HL-60 (cell line): ENCODE measurements at regions not wholly inside any gene's neighbourhood (a gene's known extent, or its start where the extent isn't known, plus 50 kb on each side); places are given as distances from the start of the nearest gene placed in this dataset.

Experiments
- DNase-seq, 2 experiments: peaks; one replicate each; pipeline ENCODE4 v3.0.0-alpha.2; 2010 to 2020; ENCODE audit warnings: low read depth in 1 of 2, low spot score in 1 of 2
- H3K27ac ChIP-seq: fragments of 250-450 bp; sonication (Bioruptor Pico); replicated peaks from 2 replicates; pipeline ENCODE4 v1.5.1; 2020; ENCODE audit warnings: mild to moderate bottlenecking, moderate library complexity
- H3K27me3 ChIP-seq: fragments of 250-450 bp; sonication (Bioruptor Pico); 2 replicates; pipeline ENCODE4 v1.5.1; 2021; ENCODE audit warnings: mild to moderate bottlenecking, moderate library complexity; ENCODE audit not compliant: insufficient read depth, poor library complexity, severe bottlenecking
- H3K4me3 ChIP-seq: replicated peaks from 2 replicates; pipeline ENCODE4 v1.5.1; 2011; ENCODE audit warnings: mild to moderate bottlenecking, control low read depth, low read length; ENCODE audit not compliant: insufficient read depth
- GABPA ChIP-seq: IDR thresholded peaks from 2 replicates; pipeline ENCODE4 v1.6.1; 2012; ENCODE audit warnings: low read depth
- POLR2AphosphoS5 ChIP-seq: IDR thresholded peaks from 2 replicates; pipeline ENCODE4 v1.6.1; 2012; ENCODE audit warnings: low read depth
- SPI1 ChIP-seq: IDR thresholded peaks from 2 replicates; pipeline ENCODE4 v1.6.1; 2012; ENCODE audit warnings: low read depth, mild to moderate bottlenecking, borderline replicate concordance
- TF ChIP-seq, protein P1 (sequence below): IDR thresholded peaks from one replicate; pipeline ENCODE4 v1.5.1; 2011; ENCODE audit warnings: low read length, control low read depth, inconsistent platforms; ENCODE audit not compliant: insufficient read depth
- TF ChIP-seq, protein P2 (sequence below): IDR thresholded peaks from 2 replicates; pipeline ENCODE4 v1.6.1; 2012; ENCODE audit warnings: low read depth; ENCODE audit not compliant: insufficient replicate concordance

DNA sequence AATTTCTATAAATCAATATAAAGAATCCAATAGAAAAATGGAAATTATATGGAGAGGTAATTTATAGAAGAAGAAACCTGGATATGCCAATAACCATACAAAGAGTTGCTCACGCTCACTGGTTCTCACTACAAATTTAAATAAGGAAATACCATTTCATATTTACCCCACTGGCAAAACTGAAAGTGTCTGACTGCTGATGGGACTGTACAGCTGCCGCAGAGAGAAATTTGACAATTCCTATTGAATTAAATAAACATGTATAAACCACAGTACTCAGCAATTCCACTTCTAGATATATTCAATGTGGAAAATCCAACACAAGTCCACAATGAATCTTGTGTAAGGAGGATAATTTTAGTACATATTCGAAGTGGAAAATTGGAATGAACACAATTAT, 830.4 kb upstream of the GRAMD2B start:
- DNase-seq, result no peak
- TF ChIP-seq SPI1 (no peak), POLR2AphosphoS5 (no peak), GABPA (no peak)
- TF ChIP-seq, protein P1, sequence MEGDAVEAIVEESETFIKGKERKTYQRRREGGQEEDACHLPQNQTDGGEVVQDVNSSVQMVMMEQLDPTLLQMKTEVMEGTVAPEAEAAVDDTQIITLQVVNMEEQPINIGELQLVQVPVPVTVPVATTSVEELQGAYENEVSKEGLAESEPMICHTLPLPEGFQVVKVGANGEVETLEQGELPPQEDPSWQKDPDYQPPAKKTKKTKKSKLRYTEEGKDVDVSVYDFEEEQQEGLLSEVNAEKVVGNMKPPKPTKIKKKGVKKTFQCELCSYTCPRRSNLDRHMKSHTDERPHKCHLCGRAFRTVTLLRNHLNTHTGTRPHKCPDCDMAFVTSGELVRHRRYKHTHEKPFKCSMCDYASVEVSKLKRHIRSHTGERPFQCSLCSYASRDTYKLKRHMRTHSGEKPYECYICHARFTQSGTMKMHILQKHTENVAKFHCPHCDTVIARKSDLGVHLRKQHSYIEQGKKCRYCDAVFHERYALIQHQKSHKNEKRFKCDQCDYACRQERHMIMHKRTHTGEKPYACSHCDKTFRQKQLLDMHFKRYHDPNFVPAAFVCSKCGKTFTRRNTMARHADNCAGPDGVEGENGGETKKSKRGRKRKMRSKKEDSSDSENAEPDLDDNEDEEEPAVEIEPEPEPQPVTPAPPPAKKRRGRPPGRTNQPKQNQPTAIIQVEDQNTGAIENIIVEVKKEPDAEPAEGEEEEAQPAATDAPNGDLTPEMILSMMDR, result no peak
- TF ChIP-seq, protein P2, sequence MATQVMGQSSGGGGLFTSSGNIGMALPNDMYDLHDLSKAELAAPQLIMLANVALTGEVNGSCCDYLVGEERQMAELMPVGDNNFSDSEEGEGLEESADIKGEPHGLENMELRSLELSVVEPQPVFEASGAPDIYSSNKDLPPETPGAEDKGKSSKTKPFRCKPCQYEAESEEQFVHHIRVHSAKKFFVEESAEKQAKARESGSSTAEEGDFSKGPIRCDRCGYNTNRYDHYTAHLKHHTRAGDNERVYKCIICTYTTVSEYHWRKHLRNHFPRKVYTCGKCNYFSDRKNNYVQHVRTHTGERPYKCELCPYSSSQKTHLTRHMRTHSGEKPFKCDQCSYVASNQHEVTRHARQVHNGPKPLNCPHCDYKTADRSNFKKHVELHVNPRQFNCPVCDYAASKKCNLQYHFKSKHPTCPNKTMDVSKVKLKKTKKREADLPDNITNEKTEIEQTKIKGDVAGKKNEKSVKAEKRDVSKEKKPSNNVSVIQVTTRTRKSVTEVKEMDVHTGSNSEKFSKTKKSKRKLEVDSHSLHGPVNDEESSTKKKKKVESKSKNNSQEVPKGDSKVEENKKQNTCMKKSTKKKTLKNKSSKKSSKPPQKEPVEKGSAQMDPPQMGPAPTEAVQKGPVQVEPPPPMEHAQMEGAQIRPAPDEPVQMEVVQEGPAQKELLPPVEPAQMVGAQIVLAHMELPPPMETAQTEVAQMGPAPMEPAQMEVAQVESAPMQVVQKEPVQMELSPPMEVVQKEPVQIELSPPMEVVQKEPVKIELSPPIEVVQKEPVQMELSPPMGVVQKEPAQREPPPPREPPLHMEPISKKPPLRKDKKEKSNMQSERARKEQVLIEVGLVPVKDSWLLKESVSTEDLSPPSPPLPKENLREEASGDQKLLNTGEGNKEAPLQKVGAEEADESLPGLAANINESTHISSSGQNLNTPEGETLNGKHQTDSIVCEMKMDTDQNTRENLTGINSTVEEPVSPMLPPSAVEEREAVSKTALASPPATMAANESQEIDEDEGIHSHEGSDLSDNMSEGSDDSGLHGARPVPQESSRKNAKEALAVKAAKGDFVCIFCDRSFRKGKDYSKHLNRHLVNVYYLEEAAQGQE, result no peak
- H3K27me3 ChIP-seq, result no peaks in the 10 kb centered on the region
- no peak overlapping the region for H3K4me3 ChIP-seq
- H3K27ac ChIP-seq, result no peak overlapping the region

DNA sequence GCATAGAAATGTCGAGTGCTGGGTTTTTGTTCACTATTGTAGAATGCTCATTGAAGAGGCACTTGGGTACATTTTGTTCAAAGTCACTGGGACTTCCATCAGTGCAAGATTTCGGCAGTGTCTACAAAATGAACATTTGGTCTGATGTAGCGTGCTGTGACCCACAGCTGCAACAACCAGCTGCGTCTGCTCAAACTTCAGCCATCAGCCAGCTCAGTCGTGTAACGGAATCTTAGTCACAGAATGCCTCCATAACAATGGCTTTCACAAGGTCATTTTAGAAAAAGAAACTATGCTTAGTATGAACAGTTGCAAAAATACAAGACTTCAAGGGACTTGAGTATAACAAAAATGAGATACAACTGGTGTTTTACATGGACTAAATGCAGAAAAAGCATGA, 828.1 kb upstream of the GRAMD2B start:
- H3K4me3 ChIP-seq, result no peak overlapping the region
- no peak overlapping the region for H3K27ac ChIP-seq
- DNase-seq, result no peak
- TF ChIP-seq, protein P1, result no peak
- TF ChIP-seq, protein P2, result no peak
- TF ChIP-seq GABPA (no peak), SPI1 (no peak), POLR2AphosphoS5 (no peak)
- no peaks in the 10 kb centered on the region for H3K27me3 ChIP-seq

GRCh38 chr5:125595845-125596244, 827.4 kb upstream of the GRAMD2B start:
- TF ChIP-seq POLR2AphosphoS5, result no peak
- no peak for TF ChIP-seq GABPA
- TF ChIP-seq, protein P2, result no peak
- TF ChIP-seq, protein P1, result no peak
- no peak for TF ChIP-seq SPI1
- Histone ChIP-seq H3K27me3 (no peaks in the 10 kb centered on the region), H3K27ac (no peak overlapping the region), H3K4me3 (no peak overlapping the region)
- no peak for DNase-seq
